MCF 10A (cell line): ENCODE measurements at regions not wholly inside any gene's neighbourhood (a gene's known extent, or its start where the extent isn't known, plus 50 kb on each side); places are given as distances from the start of the nearest gene placed in this dataset.

Source experiments
- BruUV-seq: library from RNA; stranded (reverse); fragments of 400-500 nt; replicated peaks from 2 replicates; lab custom pipeline; 2021; lab: Mats Ljungman, UMichigan
- CTCF ChIA-PET: fragments of 300-600 bp; sonication (Branson Sonifier 250); formaldehyde crosslinking; extraction: SDS; loops from one replicate; lab custom pipeline; 2021; ENCODE audit warnings: antibody characterized with exemption, inconsistent platforms; lab: Yijun Ruan, JAX
- POLR2A ChIA-PET: fragments of 300-600, 350-650 bp; sonication (Branson Sonifier 250); formaldehyde crosslinking; extraction: SDS; loops from one replicate; lab custom pipeline; 2020; ENCODE audit warnings: antibody characterized with exemption, inconsistent platforms; lab: Yijun Ruan, JAX
- DNase-seq: peaks from one replicate; pipeline ENCODE4 v3.0.0-alpha.2; 2018; ENCODE audit not compliant: unreplicated experiment
- H3K27ac Mint-ChIP-seq: one replicate; pipeline ENCODE4 v1.8.0; 2022; ENCODE audit warnings: mild to moderate bottlenecking, low read depth, mixed read lengths; ENCODE audit not compliant: unreplicated experiment
- H3K27me3 Mint-ChIP-seq: one replicate; pipeline ENCODE4 v1.8.0; 2022; ENCODE audit warnings: mixed read lengths; ENCODE audit not compliant: insufficient read depth, unreplicated experiment
- H3K36me3 Mint-ChIP-seq: one replicate; pipeline ENCODE4 v1.8.0; 2022; ENCODE audit warnings: mild to moderate bottlenecking, moderate library complexity, mixed read lengths; ENCODE audit not compliant: insufficient read depth, unreplicated experiment
- H3K4me1 Mint-ChIP-seq: one replicate; pipeline ENCODE4 v1.8.0; 2022; ENCODE audit warnings: mixed read lengths; ENCODE audit not compliant: insufficient read depth, unreplicated experiment
- H3K4me3 Mint-ChIP-seq: one replicate; pipeline ENCODE4 v1.8.0; 2022; ENCODE audit warnings: mild to moderate bottlenecking, moderate library complexity, mixed read lengths; ENCODE audit not compliant: unreplicated experiment
- H3K9me3 Mint-ChIP-seq: one replicate; pipeline ENCODE4 v1.8.0; 2022; ENCODE audit warnings: mixed read lengths; ENCODE audit not compliant: unreplicated experiment
- CTCF ChIP-seq: fragments of 200-600 bp; IDR thresholded peaks from one replicate; pipeline ENCODE4 v1.8.0; 2022; ENCODE audit warnings: antibody characterized with exemption, mild to moderate bottlenecking; ENCODE audit not compliant: unreplicated experiment
- intact Hi-C: fragments of 100-400 bp; cut with micrococcal nuclease; formaldehyde crosslinking; loops from 2 replicates; pipeline ENCODE4 v1.14.1; 2022

DNA sequence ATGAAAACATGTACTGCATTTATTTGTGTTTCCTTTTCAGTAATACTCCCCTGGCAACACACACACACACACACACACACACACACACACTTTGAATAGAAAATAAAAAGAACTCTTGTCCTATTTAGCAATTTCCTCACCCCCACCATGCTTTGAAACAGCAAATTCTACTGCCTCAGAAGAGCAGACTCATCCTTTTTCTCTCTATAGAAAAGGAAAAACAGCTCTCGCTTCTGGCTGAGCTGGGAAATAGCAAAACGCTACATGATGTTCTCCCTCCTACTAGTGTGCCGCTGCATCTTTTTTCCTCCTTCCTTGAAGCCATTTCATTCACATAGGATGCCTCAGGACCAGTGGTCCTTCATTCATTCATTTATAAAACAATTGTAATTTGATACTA is 453.6 kb downstream of the CSNK1G3 start:
- H3K36me3 Mint-ChIP-seq = no peaks in the 10 kb centered on the region
- H3K4me1 Mint-ChIP-seq = no peaks in the 10 kb centered on the region
- intact Hi-C loops = no loop called here
- DNase-seq = no peak
- H3K27ac Mint-ChIP-seq = no peak overlapping the region
- BruUV-seq = no TSS peak
- no peak for TF ChIP-seq CTCF
- CTCF ChIA-PET = no interaction called here
- POLR2A ChIA-PET = interaction anchor here (1.0 kb wide), 1 partner anchor 631 kb away, joined by 3 read pairs; no protein-coding TSS in a partner anchor
- no peak overlapping the region for H3K4me3 Mint-ChIP-seq
- H3K27me3 Mint-ChIP-seq = no peaks in the 10 kb centered on the region
- H3K9me3 Mint-ChIP-seq = no peaks in the 10 kb centered on the region

GRCh38 chr5:123964884-123965283 is 452.9 kb downstream of the CSNK1G3 start:
- no peaks in the 10 kb centered on the region for H3K9me3 Mint-ChIP-seq
- H3K27ac Mint-ChIP-seq = no peak overlapping the region

DNA sequence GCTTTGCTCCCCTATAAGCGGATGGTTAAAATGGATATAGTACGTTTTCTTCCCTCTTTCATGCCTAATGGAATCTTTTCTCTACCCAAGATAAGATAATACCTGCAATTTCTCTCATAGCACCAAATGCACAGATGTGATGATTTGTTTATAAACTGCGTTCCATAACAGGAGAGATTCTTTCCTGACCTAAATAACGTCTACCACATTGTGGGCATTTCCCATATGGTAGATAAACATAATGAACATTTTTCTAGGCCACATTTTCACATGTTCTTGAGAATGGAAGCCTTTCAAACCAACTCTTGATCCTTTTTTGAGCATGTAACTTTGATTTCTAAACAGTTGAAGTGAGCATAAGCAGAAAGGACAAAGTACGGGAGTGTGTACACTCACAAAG is 448.5 kb downstream of the CSNK1G3 start:
- CTCF ChIA-PET = interaction anchor here (0.6 to 0.8 kb wide), 2 partner anchors 46 to 1619 kb away, joined by 3 to 4 read pairs; no protein-coding TSS in a partner anchor
- intact Hi-C loops = no loop called here
- TF ChIP-seq CTCF = no peak

More at GRCh38 chr5:123964884-123965283, 452.9 kb downstream of the CSNK1G3 start:
- ChIA-PET POLR2A (interaction anchor here (0.7 to 1.0 kb wide), 3 partner anchors 135 to 632 kb away, joined by 3 read pairs; no protein-coding TSS in a partner anchor), CTCF (no interaction called here)
- DNase-seq = no peak
- Mint-ChIP-seq H3K36me3 (no peaks in the 10 kb centered on the region), H3K4me1 (no peaks in the 10 kb centered on the region), H3K4me3 (no peak overlapping the region), H3K27me3 (no peaks in the 10 kb centered on the region)
- intact Hi-C loops = no loop called here
- no peak for TF ChIP-seq CTCF
- no TSS peak for BruUV-seq

GRCh38 chr5:123951582-123951977 is 439.6 kb downstream of the CSNK1G3 start:
- peak overlapping the region; percentile 33 for H3K27ac Mint-ChIP-seq
- H3K36me3 Mint-ChIP-seq = no peaks in the 10 kb centered on the region
- DNase-seq = peak; percentile 96
- no peaks in the 10 kb centered on the region for H3K27me3 Mint-ChIP-seq
- ChIA-PET POLR2A (interaction anchor here (0.5 to 1.6 kb wide), 4 partner anchors 34 to 1230 kb away, joined by 3 to 4 read pairs (median 3); no protein-coding TSS in a partner anchor), CTCF (interaction anchor here (0.7 kb wide), 1 partner anchor 147 kb away, joined by 3 read pairs; no protein-coding TSS in a partner anchor)
- peaks cover 29% of the 10 kb centered on the region for H3K4me1 Mint-ChIP-seq
- H3K4me3 Mint-ChIP-seq = peak overlapping the region; percentile 0
- peaks cover 9% of the 10 kb centered on the region for H3K9me3 Mint-ChIP-seq
- no peak for TF ChIP-seq CTCF
- BruUV-seq = no TSS peak
- intact Hi-C loops = loop anchor here (5.0 kb wide), 2 partner anchors 111 to 791 kb away; no protein-coding TSS in a partner anchor

More for the DNA sequence above, 448.5 kb downstream of the CSNK1G3 start:
- no TSS peak for BruUV-seq
- H3K27me3 Mint-ChIP-seq = no peaks in the 10 kb centered on the region
- H3K36me3 Mint-ChIP-seq = no peaks in the 10 kb centered on the region
- H3K4me1 Mint-ChIP-seq = no peaks in the 10 kb centered on the region
- peaks cover 8% of the 10 kb centered on the region for H3K9me3 Mint-ChIP-seq
- H3K4me3 Mint-ChIP-seq = no peak overlapping the region
- POLR2A ChIA-PET = no interaction called here
- H3K27ac Mint-ChIP-seq = no peak overlapping the region
- no peak for DNase-seq
